Astrocyte (in vitro differentiated cells and primary cell): ENCODE measurements at regions not wholly inside any gene's neighbourhood (a gene's known extent, or its start where the extent isn't known, plus 50 kb on each side); places are given as distances from the start of the nearest gene placed in this dataset.
A peak's percentile ranks its signal among the peaks of the same experiment; 100 is the strongest.

Experiments used
- DNase-seq: peaks from one replicate; pipeline ENCODE4 v3.0.0-alpha.2; 2010; ENCODE audit warnings: low read depth
- FAIRE-seq: peaks from 2 replicates; lab custom pipeline; 2011; peaks lifted over from hg19 to GRCh38; lab: Jason Lieb, UNC
- H2AFZ ChIP-seq: 2 replicates; pipeline ENCODE4 v1.6.0; 2012; ENCODE audit warnings: low read depth, low read length, inconsistent platforms
- H3K27ac ChIP-seq: 2 replicates; pipeline ENCODE4 v1.5.1; 2011; ENCODE audit warnings: low read depth, low read length, inconsistent platforms
- H3K27me3 ChIP-seq: 2 replicates; pipeline ENCODE4 v1.6.0; 2011; ENCODE audit warnings: low read length, inconsistent platforms; ENCODE audit not compliant: insufficient read depth
- H3K36me3 ChIP-seq: 2 replicates; pipeline ENCODE4 v1.5.1; 2011; ENCODE audit warnings: low read length, inconsistent platforms; ENCODE audit not compliant: insufficient read depth
- H3K4me1 ChIP-seq: 2 replicates; pipeline ENCODE4 v1.5.1; 2011; ENCODE audit warnings: low read length, inconsistent platforms; ENCODE audit not compliant: insufficient read depth
- H3K4me2 ChIP-seq: 2 replicates; pipeline ENCODE4 v1.6.0; 2012; ENCODE audit warnings: low read length, inconsistent platforms
- H3K4me3 ChIP-seq: 2 replicates; pipeline ENCODE4 v1.5.1; 2011; ENCODE audit warnings: low read depth, mild to moderate bottlenecking, low read length, inconsistent platforms; ENCODE audit not compliant: insufficient read depth
- H3K79me2 ChIP-seq: 2 replicates; pipeline ENCODE4 v1.6.0; 2012; ENCODE audit warnings: mild to moderate bottlenecking, low read length, inconsistent platforms; ENCODE audit not compliant: insufficient read depth
- H3K9ac ChIP-seq: 2 replicates; pipeline ENCODE4 v1.6.0; 2012; ENCODE audit warnings: mild to moderate bottlenecking, low read length, inconsistent platforms
- H3K9me3 ChIP-seq: 2 replicates; pipeline ENCODE4 v1.5.1; 2012; ENCODE audit warnings: low read depth, mild to moderate bottlenecking, low read length, inconsistent platforms; ENCODE audit not compliant: insufficient read depth
- H4K20me1 ChIP-seq: 2 replicates; pipeline ENCODE4 v1.6.0; 2012; ENCODE audit warnings: low read length, inconsistent platforms; ENCODE audit not compliant: insufficient read depth
- H3K27ac Mint-ChIP-seq: one replicate; pipeline ENCODE4 v1.8.0; 2021; ENCODE audit warnings: mild to moderate bottlenecking, mixed read lengths; ENCODE audit not compliant: unreplicated experiment
- H3K27me3 Mint-ChIP-seq: one replicate; pipeline ENCODE4 v1.8.0; 2021; ENCODE audit warnings: low read depth, mixed read lengths; ENCODE audit not compliant: unreplicated experiment
- H3K36me3 Mint-ChIP-seq: one replicate; pipeline ENCODE4 v1.8.0; 2021; ENCODE audit warnings: low read depth, mixed read lengths; ENCODE audit not compliant: unreplicated experiment
- H3K4me1 Mint-ChIP-seq: one replicate; pipeline ENCODE4 v1.8.0; 2021; ENCODE audit warnings: low read depth, mixed read lengths; ENCODE audit not compliant: unreplicated experiment
- H3K4me3 Mint-ChIP-seq: one replicate; pipeline ENCODE4 v1.8.0; 2021; ENCODE audit warnings: mild to moderate bottlenecking, moderate library complexity, mixed read lengths; ENCODE audit not compliant: unreplicated experiment
- H3K9me3 Mint-ChIP-seq: one replicate; pipeline ENCODE4 v1.8.0; 2021; ENCODE audit warnings: mild to moderate bottlenecking, mixed read lengths; ENCODE audit not compliant: unreplicated experiment
- EZH2 ChIP-seq: IDR thresholded peaks from 2 replicates; pipeline ENCODE4 v1.6.1; 2012; ENCODE audit warnings: mild to moderate bottlenecking, low read length, inconsistent platforms; ENCODE audit not compliant: insufficient read depth
- TF ChIP-seq, protein P1 (sequence below): IDR thresholded peaks from 2 replicates; pipeline ENCODE4 v1.5.1; 2011; ENCODE audit warnings: low read depth, mild to moderate bottlenecking, inconsistent platforms, low read length, moderate library complexity; ENCODE audit not compliant: insufficient read depth

DNA sequence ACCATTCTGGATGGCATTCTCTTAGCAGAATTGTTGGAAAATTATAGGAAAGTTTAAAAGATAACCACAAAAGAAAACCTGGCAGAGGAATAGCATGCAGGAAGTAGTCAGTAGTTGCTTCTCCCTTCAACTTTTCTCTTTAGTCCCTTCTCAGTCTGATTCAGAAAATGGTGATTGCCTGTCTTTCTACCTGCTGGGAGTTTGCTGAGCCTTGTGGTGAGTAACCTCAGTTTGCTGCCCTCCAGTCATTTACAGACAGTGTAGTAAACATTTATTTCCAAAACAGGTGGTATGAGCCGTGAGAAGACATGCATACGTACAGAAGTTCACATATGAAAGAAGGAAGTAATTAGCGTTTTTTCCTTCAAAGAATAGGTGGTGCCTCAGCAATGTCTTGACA is 224.7 kb upstream of the POU1F1 start:
- no peak for FAIRE-seq
- Mint-ChIP-seq H3K27ac (no peak overlapping the region), H3K36me3 (no peaks in the 10 kb centered on the region), H3K27me3 (no peaks in the 10 kb centered on the region), H3K9me3 (no peaks in the 10 kb centered on the region), H3K4me3 (no peak overlapping the region), H3K4me1 (peaks cover 6% of the 10 kb centered on the region)
- Histone ChIP-seq H3K4me3 (no peak overlapping the region), H3K36me3 (no peaks in the 10 kb centered on the region), H3K9me3 (no peaks in the 10 kb centered on the region), H3K79me2 (no peaks in the 10 kb centered on the region), H3K9ac (no peak overlapping the region), H4K20me1 (no peaks in the 10 kb centered on the region), H3K4me2 (no peak overlapping the region), H3K27me3 (no peaks in the 10 kb centered on the region), H3K27ac (no peak overlapping the region), H2AFZ (no peak overlapping the region), H3K4me1 (no peaks in the 10 kb centered on the region)
- TF ChIP-seq, protein P1, sequence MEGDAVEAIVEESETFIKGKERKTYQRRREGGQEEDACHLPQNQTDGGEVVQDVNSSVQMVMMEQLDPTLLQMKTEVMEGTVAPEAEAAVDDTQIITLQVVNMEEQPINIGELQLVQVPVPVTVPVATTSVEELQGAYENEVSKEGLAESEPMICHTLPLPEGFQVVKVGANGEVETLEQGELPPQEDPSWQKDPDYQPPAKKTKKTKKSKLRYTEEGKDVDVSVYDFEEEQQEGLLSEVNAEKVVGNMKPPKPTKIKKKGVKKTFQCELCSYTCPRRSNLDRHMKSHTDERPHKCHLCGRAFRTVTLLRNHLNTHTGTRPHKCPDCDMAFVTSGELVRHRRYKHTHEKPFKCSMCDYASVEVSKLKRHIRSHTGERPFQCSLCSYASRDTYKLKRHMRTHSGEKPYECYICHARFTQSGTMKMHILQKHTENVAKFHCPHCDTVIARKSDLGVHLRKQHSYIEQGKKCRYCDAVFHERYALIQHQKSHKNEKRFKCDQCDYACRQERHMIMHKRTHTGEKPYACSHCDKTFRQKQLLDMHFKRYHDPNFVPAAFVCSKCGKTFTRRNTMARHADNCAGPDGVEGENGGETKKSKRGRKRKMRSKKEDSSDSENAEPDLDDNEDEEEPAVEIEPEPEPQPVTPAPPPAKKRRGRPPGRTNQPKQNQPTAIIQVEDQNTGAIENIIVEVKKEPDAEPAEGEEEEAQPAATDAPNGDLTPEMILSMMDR = no peak
- TF ChIP-seq EZH2 = no peak
- DNase-seq = no peak

DNA sequence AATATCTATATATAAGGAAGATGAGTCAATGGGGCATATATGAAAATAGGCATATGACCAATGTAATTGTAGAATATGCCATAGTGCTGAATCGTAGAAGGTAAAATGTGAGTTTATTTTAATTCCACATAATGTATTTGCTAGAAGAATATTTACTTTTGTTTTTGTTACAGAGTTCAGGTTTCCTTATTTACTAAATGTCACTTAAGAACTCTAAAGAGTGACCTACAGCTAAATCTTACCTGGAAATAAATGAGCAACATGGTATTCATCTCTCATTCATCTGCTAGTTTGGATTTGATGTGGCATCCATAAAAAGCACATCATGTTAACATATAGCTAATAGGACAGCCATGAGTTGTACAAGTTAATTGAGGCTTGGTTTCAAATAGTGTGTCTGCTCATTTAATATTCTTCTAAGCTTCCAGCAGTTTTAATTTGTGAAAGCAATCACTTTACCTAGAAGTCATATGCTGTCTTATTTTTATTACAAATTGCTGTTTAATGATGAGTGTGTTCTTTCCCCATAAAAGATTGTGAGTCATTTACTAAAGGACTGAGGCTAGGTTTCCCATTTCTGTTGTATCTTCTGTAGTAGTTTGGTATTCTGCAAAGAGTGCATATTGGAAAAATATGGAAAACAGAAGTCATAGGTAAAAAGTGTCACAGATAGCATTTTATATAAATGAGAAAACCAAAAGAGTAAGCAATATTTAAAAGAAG is 222.1 kb upstream of the POU1F1 start:
- Histone ChIP-seq H3K4me3 (no peak overlapping the region), H3K27me3 (no peaks in the 10 kb centered on the region), H3K9me3 (no peaks in the 10 kb centered on the region), H3K79me2 (no peaks in the 10 kb centered on the region), H4K20me1 (no peaks in the 10 kb centered on the region), H2AFZ (no peak overlapping the region), H3K4me1 (no peaks in the 10 kb centered on the region), H3K4me2 (no peak overlapping the region), H3K27ac (no peak overlapping the region), H3K36me3 (no peaks in the 10 kb centered on the region), H3K9ac (no peak overlapping the region)
- no peaks in the 10 kb centered on the region for H3K36me3 Mint-ChIP-seq
- H3K9me3 Mint-ChIP-seq = no peaks in the 10 kb centered on the region
- DNase-seq = no peak
- no peaks in the 10 kb centered on the region for H3K27me3 Mint-ChIP-seq
- TF ChIP-seq, protein P1 = no peak
- no peak for TF ChIP-seq EZH2
- peaks cover 6% of the 10 kb centered on the region for H3K4me1 Mint-ChIP-seq
- H3K4me3 Mint-ChIP-seq = no peak overlapping the region
- FAIRE-seq = peak; percentile 5
- H3K27ac Mint-ChIP-seq = no peak overlapping the region

DNA sequence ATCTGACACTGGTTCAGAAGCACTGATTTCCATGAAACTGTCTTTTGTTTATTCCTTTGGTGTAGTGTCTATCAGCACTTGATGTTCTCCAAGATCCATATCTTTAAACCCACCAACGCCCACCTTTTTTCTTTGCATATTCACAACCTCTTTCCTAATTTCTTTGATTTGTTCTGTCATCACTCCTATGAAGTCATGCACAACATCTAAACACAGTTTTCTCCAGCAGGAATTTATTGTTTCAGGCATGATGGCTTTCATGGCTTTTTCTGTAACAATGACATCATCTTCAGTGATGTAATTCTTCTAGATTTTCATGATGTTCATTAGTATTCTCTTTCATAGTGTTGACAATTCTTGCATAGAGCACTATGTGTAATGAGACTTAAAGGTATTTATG is 219.6 kb upstream of the POU1F1 start:
- Histone ChIP-seq H3K4me1 (no peaks in the 10 kb centered on the region), H4K20me1 (no peaks in the 10 kb centered on the region), H3K9ac (no peak overlapping the region), H3K36me3 (no peaks in the 10 kb centered on the region), H3K27me3 (no peaks in the 10 kb centered on the region), H3K9me3 (no peaks in the 10 kb centered on the region), H3K27ac (no peak overlapping the region), H3K79me2 (no peaks in the 10 kb centered on the region), H3K4me3 (no peak overlapping the region), H2AFZ (no peak overlapping the region), H3K4me2 (no peak overlapping the region)
- Mint-ChIP-seq H3K9me3 (no peaks in the 10 kb centered on the region), H3K36me3 (no peaks in the 10 kb centered on the region), H3K4me1 (peaks cover 3% of the 10 kb centered on the region), H3K27ac (no peak overlapping the region), H3K27me3 (no peaks in the 10 kb centered on the region), H3K4me3 (no peak overlapping the region)
- FAIRE-seq = no peak
- TF ChIP-seq, protein P1 = no peak
- no peak for TF ChIP-seq EZH2
- DNase-seq = no peak
